ENCODE measurements at regions not wholly inside any gene's neighbourhood (a gene's known extent, or its start where the extent isn't known, plus 50 kb on each side); places are given as distances from the start of the nearest gene placed in this dataset.

DNA sequence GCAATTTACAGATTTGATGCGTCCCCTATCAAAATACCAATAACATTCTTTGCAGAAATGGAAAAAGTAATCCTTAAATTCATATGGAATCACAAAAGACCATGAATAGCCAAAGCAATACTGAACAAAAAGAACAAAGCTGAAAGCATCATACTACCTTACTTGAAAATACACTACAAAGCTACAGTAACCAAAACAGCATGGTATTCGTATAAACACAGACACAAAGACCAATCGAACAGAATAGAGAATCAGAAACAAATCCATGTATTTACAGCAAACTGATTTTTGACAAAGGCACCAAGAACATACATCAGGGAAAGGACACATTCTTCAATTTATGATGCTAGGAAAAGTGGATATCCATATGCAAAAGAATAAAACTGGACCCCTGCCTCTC is 206.5 kb upstream of the PDE10A start:
- DNase-seq, result no peak

DNA sequence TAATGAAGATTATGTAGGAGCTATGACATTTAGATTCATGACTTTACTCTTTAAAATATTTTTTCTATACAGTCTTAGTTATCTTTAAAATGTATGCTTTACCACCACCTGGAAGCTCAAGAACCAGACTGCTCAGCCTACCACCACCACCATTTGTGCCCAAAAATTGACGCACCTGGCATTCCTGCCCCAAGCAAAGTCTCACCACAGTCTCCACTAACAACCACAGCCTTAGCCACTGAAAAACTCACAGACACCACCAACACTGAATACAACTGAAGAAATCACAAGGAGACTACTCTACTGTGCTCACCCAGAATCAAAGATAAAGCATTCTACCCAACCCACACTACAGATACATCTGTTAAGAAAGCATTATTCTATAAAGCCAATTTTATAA is 201.9 kb upstream of the PDE10A start:
- DNase-seq, result no peak

DNA sequence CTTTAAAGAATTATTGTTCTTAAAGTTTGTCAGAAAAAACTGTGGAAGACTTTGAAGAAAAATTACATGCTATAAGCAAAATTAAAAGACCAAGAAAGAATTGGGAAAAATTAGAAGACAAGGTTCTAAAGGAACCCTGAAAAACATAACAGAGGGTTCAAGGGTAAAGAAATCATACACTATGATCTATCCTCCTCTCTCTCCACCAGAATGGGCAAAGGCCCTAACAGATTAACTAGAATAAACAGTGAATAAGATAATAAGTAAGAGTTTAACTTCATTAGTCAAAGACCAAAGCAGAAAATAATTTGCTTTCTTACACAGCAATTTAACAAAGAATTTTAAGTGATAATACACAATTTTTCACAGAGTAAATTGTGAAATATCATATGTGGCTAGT is 201.2 kb upstream of the PDE10A start:
- DNase-seq, result no peak

DNA sequence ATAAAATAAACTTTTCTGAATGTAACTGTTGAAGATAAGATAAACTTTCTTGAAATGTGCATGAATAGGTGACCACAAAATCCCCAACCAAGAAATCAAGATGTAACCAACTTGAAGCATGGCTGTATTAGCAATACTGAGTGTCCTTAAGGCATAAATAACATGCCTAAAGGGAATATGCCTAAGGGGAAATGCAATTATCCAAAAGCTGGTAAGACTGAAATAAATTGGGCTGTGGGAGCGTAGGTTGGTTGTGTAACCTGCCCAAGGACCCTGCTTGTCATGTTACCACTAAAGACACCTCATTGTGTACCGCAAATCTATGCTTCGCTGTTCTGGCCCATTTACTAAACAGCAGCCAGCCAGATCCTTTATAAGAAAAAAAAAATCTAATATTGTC is 200.8 kb upstream of the PDE10A start:
- no peak for DNase-seq

DNA sequence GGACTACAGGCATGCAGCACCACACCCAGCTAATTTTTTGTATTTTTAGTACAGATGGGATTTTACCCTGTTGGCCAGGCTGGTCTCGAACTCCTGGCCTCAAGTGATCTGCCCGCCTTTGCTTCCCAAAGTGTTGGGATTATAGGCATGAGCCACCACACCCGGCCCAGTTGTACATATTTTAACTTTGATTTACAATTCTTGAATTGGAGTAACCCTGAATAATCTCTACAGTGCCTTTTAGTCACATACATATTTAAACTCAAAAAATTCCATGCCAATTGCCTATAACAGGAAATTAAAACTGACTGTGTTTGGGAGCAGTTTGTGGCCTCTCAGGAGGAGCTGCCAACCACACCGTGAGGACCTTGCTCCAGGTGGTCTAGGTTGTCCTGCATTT is 199.8 kb upstream of the PDE10A start:
- DNase-seq, result no peak

- DNase-seq, result no peak
Observed at GRCh38 chr6:165861226-165861625, 198.2 kb upstream of the PDE10A start.

GRCh38 chr6:165858586-165858985 is 195.5 kb upstream of the PDE10A start:
- no peak for DNase-seq

- DNase-seq, result no peak
Observed at GRCh38 chr6:165855856-165856255, 192.8 kb upstream of the PDE10A start.

- DNase-seq, result no peak
Observed at GRCh38 chr6:165854863-165855593, 192.0 kb upstream of the PDE10A start.

- DNase-seq, result no peak
Observed at GRCh38 chr6:165854061-165854862, 191.2 kb upstream of the PDE10A start.

DNA sequence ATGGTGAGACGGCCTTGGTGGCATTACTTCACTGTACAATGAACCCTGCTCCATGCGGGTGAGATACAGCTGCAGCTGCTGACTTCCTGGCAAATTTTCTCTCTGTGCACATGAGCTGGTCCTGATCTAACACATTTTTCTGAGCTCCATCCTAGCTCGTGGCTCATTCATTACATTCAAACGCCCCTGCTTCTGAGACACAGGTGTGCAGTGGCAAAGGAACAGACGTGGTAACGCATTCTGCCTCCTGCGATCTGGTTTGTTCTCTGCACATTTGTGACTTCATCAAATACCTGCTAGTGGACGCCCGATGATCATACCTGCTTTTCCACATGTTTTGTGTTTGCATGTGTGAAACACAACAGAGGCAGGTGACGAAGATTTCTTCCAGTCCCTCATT is 189.6 kb upstream of the PDE10A start:
- DNase-seq, result no peak

GRCh38 chr6:165850434-165851019 is 187.5 kb upstream of the PDE10A start:
- peak; percentile 84 for DNase-seq

GRCh38 chr6:165849534-165850430 is 186.7 kb upstream of the PDE10A start:
- peak; percentile 60 for DNase-seq

DNA sequence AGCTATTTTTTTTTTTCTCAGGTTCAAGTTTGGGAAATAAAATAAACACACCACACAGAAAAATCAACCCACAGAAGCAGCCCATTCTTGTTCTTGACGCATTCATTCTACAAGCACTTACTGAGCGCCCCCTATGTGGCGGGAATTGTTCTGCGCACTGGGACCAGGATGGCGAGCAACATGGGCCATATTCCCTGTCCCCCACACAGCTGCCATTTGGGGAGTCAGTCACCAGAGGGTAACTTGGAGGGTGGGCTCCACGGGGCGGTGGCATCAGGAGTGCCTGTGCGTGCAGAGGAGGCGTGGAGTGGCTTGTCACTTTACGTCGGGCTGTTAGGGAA is 185.0 kb upstream of the PDE10A start:
- DNase-seq, result no peak

DNA sequence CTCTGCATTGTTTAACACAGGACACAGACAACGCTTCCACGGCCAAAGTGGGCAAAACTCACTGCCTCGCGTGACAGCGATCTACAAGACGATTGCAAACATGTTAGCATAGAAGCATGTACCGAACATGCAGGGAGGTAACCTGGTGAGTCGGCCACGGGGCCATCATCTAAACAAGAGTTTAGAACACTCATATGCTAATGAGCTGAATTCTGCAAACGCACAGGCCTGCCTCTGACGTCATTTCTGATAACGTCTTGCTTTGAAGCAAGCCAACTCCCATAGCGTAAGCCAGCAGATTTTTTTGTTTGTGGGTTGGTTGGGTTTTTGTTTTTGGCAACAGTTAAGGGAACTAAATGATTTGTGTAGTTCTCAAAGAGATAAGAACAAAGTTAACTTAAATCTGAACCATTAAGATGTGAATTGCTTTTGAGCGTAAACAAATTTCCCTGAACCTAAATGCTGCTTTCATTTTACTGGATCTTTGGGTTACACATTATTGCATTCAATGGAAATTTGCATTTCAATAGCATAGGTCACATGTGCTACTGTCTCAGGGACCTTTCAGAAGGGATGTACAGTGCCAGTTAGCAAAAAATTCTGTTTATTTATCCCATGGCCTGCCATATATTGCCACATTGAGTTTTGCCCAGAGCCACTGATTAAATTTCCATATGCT is 184.5 kb upstream of the PDE10A start:
- DNase-seq, result no peak

DNA sequence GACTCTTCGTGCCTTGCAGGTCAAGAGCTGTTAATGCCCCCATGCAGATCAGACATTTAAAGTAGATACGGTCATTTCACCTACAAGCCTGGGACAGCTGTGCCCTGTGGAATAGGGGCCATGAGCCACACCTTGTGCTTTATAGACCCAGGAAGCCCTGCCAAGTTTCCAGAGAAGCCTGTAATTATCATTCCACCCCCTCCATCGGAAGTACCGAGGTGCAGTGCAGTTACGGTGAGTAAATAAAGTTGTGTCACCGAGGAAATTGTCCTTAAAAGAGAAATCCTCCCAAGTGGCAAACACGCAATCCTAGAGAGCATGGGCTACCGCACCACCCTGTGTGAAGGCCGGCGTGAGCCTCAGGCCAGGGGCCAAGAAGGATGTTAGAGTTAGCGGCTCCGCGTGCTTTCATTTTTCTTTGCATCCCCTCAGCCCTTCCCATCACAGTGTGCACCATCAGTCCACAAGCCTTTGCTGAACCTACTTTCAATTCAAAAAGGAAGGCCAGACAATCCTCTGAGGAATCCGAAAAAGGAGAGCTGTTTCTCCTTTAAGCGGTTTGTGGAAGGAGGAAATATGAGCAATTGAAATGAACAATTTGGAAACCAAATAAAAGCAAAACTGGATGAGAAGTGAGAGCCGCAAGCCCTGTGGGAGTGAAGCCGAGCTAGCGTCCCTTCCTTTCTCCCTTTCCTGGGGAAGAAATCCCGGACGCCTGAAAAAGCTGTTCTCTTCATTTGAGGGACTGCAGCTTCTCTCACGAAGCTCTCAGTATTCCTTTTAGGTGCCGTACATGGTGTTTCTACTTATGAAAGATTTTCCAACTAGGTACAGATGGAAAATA is 183.3 kb upstream of the PDE10A start:
- DNase-seq, result no peak

- DNase-seq, result no peak
Observed at GRCh38 chr6:165845493-165845892, 182.5 kb upstream of the PDE10A start.

GRCh38 chr6:165844801-165845364 is 181.8 kb upstream of the PDE10A start:
- no peak for DNase-seq

DNA sequence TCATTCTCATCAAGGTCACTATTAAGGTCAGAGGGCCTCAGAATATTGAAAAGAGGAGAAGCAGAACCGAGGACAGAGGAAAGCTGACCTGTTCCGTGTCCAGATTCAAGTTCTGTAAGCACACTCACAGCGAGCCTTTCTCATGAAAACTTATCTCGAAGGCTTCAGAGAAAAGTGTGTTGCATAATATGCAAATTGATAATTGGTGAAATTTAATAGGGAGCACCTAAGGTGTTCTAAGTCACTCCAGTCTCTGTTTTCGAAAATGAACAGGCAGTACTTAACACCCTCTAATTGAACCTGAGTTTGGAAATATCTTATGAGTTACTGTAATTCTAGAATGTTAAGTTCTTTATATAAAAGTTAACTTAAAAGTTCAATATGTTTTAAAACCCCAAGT is 181.2 kb upstream of the PDE10A start:
- DNase-seq, result no peak

- no peak for DNase-seq
Observed at GRCh38 chr6:165843568-165844113, 180.6 kb upstream of the PDE10A start.

- DNase-seq, result no peak
Observed at GRCh38 chr6:165843121-165843520, 180.1 kb upstream of the PDE10A start.
